Erythroblast (primary cell): ENCODE measurements at regions not wholly inside any gene's neighbourhood (a gene's known extent, or its start where the extent isn't known, plus 50 kb on each side); places are given as distances from the start of the nearest gene placed in this dataset.

Source experiments
- DNase-seq, 2 experiments: peaks; one replicate each; lab custom pipeline; 2025; lab: John Stamatoyannopoulos, UW
- GATA1 ChIP-seq: IDR thresholded peaks from 2 replicates; pipeline ENCODE4 v1.6.1; 2011; ENCODE audit warnings: low read depth, mild to moderate bottlenecking, control low read depth, low read length, moderate library complexity
- POLR2A ChIP-seq: IDR thresholded peaks from 2 replicates; pipeline ENCODE4 v1.6.1; 2011; ENCODE audit warnings: mild to moderate bottlenecking, low read length

DNA sequence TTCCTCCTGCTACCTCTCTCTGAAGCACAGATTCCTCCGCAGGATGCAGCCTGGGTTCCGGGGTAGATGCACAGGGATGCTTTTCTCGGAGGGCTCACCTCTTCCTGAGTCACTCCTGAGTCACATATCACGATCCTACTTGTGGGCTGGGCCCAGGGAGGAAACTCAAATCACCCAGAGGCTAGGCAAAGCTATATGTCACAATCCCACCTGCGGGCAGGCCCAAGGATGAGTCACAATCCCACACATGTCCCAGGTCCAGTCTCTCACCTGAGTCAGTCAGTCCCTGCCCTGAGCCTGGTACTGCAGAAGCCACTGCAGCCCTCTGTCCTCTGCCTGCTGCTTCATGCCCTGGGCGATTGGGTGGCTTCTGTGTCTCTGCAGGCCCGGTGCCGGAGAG, 149.0 kb upstream of the GSC start:
- no peak for DNase-seq

DNA sequence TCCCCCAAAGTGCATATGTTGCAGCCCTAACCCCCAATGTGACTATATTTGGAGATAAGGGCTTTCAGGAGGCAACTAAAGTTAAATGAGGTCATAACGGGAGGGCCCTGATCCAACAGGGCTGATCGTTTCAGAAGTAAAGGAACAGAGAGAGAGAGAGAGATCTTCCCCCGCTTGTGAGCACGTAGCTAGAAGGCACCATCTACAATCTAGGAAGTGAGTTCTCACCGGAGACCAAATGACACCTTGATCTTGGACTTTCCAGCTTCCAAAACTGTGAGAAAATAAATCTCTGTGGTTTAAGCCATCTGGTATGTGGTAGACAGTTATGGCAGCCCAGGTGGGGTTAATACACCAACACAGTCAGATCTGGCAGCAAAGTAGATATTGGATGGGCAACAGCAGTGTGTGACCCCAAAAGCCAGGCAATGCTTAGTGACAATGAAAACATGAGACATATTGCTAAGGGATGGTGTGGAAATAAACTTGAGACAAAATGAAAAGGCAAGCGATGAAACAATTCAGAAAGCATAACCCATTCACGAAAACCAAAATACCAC, 147.2 kb upstream of the GSC start:
- no peak for TF ChIP-seq GATA1
- no peak for TF ChIP-seq POLR2A
- no peak for DNase-seq

More for the DNA sequence above, 149.0 kb upstream of the GSC start:
- no peak for TF ChIP-seq POLR2A
- TF ChIP-seq GATA1: no peak

DNA sequence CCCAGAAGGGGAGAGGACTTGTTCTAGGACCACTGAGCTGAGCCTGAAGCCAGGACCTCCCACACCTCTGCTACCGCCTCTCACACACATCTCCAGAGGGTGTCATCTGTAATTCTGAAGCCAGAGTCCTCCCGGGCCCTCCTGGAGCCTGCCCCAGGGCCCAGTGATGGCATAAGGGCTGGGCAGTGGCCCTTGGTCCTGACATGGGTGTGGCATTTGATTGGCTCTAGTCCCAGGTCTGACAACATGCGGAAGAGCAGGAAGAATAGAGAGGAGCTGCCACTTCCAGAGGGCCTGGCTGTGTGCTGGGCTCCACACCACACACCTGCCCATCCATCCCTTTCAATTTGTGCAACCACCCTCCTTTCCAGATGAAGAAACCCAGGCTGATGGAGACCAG, 144.3 kb upstream of the GSC start:
- TF ChIP-seq GATA1: no peak
- no peak for DNase-seq

DNA sequence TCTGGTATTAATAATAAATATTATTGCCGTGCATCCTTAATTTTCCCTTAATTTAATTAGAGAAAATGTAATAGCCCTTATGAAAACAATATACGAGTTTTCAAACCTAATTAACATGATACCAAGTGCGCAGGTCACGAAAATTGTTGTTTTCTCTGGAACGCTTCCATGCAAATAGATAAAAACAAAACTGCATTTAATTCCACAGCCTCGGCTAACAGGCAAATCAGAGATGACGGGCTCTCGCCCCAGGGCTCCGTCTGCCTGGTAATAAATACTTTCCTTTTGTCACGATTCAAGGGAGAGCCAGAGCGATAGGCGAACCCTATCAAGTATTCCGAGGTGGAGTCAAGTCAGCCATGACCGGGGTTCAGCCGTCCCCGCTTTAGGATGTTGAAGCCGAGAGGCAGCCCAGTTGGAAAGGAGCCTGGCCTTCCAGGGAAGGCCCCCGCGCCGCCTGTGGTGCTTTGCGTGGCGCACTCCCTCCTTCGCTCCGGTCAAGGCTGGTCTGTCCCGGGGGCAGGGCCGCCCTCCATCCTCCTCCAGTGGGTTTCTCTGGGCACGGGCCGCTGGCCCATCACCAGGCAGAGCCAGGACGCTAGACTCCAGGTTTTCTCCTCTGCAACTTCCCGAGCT, 137.8 kb upstream of the GSC start:
- no peak for TF ChIP-seq POLR2A
- no peak for TF ChIP-seq GATA1
- no peak for DNase-seq

DNA sequence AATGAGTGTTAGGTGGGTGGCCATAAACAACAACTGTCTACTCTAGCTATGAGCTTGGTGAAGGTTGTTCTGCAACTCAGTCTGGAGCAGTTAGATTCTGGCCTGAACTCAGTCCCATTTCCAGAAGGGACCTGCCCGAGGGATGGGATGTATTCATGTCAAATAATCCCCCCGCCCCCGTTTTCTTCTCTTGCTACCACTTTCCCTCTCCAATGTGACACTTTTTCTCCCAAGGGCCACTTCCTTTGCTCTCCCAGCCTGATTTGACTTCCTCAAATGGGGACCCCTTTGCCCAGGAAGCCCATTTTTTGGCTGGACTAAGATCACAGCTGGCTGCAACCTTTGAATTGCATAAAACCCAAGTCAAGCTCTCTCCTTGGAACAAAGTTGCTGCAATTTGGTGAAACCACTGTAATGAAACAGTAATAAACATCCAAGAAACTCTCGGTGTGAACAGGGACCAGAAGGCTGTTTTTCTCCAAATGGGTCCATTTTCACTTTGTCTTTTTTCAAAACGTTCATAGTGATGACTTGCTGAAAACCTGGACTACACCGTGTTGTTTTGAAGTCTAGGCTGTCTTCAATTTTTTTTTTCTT, 137.2 kb upstream of the GSC start:
- TF ChIP-seq GATA1 (no peak), POLR2A (no peak)
- no peak for DNase-seq

DNA sequence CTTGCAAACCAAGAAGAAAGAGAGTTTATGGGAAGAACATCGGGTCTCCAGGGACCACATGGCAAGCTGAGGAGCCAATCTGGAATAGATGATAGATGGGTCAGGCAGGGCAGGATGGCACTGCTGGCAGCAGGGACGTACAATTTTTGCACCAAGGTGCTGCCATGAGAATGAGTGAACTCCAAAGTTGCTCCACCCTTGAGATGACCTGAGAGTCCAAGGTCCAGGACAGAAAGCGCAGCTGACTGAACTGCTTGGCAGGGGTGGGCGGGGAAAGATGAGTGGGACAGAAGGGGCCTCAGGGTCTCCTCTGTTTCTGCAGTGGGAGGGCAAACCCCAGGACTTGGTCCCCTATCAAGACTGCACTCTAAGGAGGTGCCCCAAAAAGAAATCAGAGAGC, 136.7 kb upstream of the GSC start:
- DNase-seq: no peak
- TF ChIP-seq POLR2A: no peak

DNA sequence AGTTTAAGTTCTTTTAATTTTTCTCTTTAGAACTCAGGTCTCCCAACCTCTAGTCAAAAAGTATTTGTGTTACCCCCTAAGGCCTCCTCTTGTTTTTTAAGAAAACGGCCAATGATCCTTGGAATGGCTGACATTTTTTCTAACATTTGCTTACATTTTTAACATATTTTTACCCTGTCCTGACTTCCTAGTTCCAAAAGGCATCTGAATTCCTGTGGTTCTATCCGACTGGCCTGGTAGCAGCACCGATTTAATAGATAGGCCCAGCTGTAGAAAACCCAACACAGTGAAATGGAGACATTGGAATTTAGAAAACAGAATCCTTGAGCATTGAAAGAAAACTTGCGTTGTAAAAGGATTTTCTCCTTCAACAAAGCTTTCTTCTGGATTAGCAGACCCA, 134.7 kb upstream of the GSC start:
- DNase-seq: no peak
- TF ChIP-seq GATA1: no peak
- TF ChIP-seq POLR2A: no peak

DNA sequence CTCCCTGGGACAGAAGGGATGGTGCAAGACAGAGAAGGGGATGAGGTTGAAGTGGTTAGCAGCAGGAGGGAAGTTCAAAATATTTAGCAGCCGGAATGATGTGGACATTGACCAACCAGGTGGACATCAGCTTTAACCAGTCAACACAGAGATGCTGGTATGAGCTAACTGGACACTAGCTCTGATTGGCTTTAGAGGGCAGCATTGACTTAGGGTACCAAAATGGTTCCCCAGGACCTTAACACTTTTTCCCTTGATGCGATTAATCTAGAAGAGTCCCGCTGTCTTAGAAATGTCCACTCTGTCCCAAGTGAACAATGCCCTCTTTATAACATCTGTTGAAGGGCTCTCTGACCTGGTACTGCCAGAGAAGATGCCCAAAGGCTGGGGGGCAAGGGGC, 134.0 kb upstream of the GSC start:
- TF ChIP-seq GATA1: no peak
- TF ChIP-seq POLR2A: no peak
- DNase-seq: no peak

DNA sequence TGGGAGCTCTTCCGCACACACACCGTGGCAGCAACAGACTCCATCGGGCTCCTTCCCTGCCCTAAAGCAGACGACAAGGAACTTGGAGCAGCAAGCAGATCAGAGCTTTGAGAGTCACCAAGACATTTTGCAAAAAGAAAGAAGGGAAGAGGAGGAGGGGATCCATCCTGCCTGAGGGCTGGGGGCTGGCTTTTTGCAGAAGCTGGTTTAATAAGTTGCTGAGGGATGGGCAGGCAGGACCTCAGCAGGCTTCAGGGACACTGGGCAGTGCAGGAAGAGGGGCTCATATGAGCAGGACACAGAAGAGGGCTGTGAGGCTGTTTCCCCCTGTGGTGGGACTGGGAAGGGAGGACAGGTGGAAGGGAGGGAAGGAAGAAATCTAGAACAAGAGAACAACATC, 133.4 kb upstream of the GSC start:
- DNase-seq: no peak
- TF ChIP-seq GATA1 (no peak), POLR2A (no peak)

DNA sequence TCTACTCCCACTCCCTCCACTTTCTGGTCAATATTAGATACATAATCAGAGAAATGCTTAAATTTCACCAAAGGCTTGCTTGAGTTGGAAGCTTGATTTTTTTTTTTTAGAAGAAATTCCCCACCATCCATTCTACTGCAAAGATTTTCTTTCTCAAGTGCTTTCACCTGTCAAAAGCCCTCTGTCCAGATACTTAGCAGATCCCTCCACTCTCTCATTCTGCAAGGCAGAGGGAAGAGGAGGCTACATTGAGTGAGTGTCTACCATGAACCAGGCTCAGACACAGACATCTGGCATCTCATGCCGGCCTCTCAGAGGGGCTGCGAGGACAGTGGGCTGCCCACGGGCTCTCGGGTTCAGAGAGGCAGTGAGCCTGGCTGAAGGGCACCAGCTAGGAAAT, 127.6 kb upstream of the GSC start:
- TF ChIP-seq GATA1: no peak
- no peak for TF ChIP-seq POLR2A
- no peak for DNase-seq

DNA sequence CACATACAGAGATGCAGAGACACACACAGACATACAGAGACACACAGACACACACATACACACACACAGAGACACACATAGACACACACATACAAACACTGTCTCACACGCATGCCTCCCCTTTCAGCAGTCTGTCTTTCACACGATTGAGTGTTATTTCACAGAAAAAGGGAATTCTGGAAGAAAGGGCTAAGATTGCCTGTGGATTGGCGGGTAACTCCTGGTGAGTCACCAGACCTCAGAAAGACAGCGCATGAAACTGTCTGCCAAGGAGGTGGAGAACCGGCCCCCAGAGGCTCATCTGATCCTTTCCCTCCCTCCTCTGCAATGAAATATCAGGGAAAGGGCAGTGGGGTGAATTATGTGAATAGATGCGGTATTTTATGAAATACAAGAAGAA, 127.2 kb upstream of the GSC start:
- DNase-seq: no peak
- TF ChIP-seq POLR2A: no peak
- no peak for TF ChIP-seq GATA1

DNA sequence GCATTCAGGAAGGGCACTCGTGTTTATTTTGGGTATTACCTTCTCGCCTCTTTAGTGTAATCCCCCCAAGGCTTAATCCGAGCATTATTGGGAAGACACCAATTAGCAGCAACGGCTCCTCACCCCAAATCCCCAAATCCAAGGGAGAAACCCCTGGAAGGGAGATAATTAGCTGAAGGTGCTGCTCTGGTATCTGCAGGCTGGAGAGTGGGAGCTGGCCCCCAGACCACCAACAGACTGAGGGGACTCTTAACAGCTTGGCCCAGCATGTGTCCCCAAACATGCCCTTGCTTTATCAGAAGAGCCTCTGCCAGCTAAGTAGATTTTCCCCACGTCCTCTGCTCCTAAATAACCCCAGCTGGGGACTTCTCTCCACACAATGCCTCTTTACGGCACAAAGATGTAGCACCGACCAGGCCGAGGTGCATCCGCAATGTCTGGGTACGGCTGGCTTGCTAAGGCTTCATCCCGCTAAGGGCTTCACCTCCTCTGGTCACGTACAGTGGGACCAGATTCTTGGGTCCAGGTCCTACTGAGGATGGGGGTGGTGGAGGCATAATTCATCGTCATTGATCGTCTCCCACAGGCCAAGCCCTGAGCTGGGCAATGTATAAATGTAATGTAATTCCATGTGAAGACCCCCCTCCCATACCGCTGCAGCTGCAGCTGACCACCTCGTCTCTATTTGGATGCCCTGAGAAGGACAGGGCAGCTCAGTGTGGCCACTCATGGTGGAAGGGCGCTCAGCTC, 123.7 kb upstream of the GSC start:
- DNase-seq: no peak
- TF ChIP-seq GATA1: no peak
- no peak for TF ChIP-seq POLR2A

DNA sequence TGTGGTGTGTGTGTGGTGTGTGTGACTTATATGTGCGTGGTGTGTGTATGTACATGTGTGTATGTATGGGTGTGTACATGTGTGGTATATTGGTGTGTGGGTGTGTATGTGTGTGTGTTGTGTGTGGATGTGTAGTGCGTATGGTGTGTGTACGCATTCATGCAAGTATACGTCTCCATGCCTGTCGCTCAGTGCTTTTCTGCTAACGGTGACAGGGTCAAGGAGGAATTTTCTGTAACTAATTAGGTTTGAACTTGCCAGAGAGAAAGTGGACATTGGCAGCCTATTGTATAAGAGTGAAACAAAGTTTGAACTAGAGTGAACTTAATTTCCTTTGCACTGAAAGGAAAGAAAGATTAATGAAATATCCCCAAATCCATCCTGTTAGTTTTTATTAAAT, 120.9 kb upstream of the GSC start:
- TF ChIP-seq GATA1: no peak
- TF ChIP-seq POLR2A: no peak
- DNase-seq: no peak
